ENCODE measurements at regions not wholly inside any gene's neighbourhood (a gene's known extent, or its start where the extent isn't known, plus 50 kb on each side); places are given as distances from the start of the nearest gene placed in this dataset.
"Not testable (repeated sequence)": the region's sequence is repeated elsewhere in the genome, so short reads cannot be mapped to it uniquely, and the experiment has no call there.

DNA sequence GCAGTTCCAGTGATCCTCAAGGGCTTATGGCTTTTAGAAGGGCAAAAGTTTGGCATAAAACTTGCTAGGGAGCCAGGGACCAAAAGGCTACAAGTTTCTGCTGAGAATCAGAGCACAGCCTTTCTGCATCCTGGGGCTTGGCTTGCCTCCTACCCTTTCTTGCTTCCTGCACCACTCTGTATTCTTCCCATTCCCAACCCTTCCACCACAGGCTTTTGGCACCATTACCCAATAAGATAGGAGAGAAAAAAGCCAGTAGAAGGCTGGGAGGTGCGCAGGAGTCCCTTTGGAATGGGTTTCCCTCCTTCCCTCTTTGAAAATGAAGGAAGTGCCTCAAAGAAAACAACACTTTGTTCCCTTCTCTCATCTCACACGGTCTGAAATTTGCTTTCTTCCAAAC is 268.6 kb downstream of the PDCD6IP start:
- DNase-seq = no peak

GRCh38 chr3:34067536-34068051 is 269.2 kb downstream of the PDCD6IP start:
- DNase-seq = no peak

- DNase-seq = no peak
Observed at GRCh38 chr3:34068505-34068904, 270.1 kb downstream of the PDCD6IP start.

DNA sequence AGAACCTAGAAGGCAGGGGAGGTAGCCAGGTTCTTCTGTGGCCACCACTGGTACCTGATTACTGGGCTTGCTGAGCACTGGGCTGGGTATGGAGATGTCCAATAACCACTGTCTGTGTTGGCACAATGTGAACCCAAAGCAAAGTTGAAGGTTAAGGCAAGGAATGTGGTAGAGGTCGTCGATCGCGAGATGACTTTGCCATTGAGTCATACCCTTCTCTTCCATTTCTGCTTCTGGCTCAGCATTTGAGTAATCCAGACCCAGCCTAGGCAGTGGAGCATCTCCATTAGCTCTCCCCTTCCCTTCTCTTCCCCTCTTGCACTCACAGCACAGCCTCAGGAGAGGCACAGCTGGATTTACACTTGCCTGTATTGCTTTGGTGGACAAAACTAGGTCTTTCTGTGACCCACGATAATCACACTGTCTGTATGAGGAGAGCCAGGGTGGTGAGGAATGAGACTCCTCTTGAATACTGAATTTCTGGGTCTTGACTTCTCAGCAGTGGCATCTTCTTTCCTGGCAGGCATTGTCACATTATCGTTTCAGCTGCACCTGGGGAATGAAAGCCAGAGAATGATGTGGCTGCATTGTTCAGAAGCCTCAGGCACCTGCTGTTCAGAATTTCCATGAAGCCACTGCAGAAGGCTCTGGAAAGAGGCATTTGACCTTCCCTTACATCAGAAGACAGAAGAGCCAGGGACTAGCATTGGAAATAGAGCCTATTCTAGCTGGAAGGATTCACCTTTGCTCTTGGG is 272.6 kb downstream of the PDCD6IP start:
- DNase-seq = no peak

DNA sequence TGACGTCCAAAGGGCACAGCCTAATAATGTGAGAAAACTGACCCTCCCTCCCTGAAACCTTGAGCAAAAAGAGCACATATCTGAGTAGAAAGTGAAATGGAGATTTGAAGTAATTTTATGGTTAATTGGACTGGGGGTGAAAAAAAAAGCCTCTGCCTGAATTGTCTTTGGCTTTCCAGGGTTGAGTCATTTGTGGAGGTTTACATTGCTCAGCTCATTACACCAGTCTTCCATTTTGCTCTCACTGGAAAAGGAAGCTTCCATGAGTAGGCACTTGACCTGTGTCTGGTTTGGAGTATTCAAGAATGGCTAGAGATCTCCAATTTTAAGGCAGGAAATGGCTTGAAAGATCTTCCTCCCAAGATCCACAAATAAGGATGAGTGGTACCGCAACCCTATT is 273.9 kb downstream of the PDCD6IP start:
- DNase-seq = no peak

DNA sequence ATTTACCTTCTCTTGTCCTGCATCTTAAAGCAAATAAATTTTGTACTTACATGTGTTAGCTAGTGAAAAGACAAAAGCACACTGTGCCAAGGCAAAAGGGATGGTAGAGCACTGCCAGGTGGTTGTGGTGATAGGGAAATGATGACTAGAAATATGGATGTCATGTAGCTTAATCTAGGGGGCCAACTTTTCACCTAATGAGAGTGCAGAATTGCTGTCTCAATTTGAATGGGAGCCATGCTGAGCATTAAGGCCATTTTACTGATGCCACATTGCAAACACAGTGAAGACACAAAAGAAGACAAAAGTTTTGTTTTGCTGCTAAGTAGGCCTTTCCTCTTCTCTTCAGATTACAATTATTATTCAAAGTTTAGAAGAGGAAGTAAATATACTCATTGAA is 274.7 kb downstream of the PDCD6IP start:
- no peak for DNase-seq

- DNase-seq = no peak
Observed at GRCh38 chr3:34073961-34074360, 275.5 kb downstream of the PDCD6IP start.

GRCh38 chr3:34075975-34076374 is 277.5 kb downstream of the PDCD6IP start:
- DNase-seq = no peak

DNA sequence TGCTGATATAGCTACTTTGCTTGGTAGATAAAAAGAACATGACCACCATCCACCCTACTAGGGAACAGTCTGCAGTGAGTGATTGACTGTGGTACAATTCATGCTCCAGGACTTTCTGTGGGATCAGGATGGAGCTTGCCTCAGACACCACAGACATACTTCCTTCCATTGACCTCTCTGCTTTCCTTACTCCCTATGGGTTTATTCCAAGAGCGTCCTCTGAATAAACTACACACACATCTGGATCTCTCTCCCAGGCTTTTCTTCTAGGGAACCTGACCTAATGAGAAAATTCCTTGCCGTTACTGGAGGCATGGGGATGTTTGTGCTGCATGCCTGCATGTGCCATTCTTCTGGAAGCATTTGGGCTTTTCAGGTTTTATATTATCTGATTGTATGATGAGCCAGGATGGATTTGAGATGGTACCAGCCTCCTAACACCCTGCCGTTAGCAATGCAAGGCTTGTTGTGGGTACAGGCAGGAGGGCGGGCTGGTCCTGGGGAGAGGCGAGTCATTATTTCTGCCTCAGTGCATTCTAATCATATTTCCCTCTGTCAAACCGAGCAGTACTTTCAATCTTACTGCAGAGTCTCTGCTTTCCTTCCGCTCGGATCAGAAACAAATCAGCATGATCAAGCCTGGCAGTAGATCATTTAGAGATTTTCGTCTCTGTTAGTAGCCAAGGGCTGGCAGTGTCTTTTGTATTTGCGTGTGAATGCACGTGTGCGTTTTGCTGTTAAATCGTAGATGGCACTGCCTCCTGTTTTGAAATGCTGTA is 279.2 kb downstream of the PDCD6IP start:
- no peak for DNase-seq

DNA sequence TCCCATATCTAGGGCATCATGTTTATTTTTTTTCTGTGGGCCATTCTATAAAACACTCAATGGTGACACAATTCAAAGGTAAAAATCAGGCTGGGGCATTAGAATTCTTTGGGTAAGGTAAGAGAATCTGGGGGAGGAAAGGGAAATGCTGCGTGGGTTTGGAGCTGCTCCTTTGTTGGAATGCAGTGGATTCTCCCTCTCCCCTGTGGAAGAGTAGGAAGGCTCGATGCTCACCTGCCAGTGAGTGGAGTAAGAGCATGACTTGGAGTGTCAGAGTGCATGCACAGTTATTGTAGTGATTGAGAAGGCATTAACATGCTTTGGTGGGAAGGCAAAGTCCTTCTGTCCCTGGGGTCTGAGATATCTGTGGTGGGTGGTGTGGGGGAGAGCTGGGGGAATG is 280.0 kb downstream of the PDCD6IP start:
- no peak for DNase-seq

- not testable (repeated sequence) for DNase-seq
Observed at GRCh38 chr3:34079849-34080248, 281.4 kb downstream of the PDCD6IP start.

DNA sequence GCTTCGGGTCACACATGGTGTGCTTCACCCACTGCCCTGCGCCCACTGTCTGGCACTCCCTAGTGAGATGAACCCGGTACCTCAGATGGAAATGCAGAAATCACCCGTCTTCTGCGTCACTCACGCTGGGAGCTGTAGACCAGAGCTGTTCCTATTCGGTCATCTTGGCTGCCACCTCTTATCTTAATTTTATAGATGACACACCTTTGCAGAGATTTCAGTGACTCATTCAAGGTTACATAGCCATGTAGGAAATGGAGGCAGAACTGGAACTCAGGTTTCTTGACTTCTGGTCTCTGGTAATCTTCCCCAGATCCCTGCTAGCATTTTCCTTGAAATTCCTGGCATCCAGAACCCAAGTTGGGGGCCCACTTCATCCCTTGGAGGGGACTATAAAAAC is 291.9 kb downstream of the PDCD6IP start:
- not testable (repeated sequence) for DNase-seq

DNA sequence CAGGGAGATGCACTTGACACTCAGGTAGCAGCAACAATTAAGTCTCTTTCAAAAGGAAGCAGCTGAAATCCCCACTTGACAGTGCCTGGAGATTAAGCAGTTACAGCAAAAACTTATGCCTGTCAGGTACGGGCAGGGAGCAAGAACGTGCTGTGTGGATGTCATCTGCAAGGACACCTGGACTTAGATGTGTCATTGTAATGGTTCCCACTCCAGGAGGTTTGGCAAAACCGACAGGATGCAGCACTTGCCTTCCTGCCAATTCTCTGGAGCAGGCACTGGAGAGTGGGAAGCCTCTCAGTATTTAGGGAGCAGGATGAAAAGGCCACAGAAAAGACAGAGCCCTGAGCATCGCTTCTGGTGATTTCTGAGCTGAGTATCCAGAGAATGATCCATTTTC is 292.4 kb downstream of the PDCD6IP start:
- no peak for DNase-seq

DNA sequence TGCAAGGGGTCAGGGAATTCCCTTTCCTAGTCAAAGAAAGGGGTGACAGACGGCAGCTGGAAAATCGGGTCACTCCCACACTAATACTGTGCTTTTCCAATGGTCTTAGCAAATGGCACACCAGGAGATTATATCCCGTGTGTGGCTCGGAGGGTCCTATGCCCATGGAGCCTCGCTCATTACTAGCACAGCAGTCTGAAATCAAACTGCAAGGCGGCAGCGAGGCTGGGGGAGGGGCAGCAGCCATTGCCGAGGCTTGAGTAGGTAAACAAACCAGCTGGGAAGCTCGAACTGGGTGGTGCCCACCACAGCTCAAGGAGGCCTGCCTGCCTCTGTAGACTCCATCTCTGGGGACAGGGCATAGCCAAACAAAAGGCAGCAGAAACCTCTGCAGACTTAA is 295.9 kb downstream of the PDCD6IP start:
- DNase-seq = not testable (repeated sequence)

GRCh38 chr3:34102288-34102687 is 303.9 kb downstream of the PDCD6IP start:
- DNase-seq = no peak

- no peak for DNase-seq
Observed at GRCh38 chr3:34106379-34106778, 307.9 kb downstream of the PDCD6IP start.

DNA sequence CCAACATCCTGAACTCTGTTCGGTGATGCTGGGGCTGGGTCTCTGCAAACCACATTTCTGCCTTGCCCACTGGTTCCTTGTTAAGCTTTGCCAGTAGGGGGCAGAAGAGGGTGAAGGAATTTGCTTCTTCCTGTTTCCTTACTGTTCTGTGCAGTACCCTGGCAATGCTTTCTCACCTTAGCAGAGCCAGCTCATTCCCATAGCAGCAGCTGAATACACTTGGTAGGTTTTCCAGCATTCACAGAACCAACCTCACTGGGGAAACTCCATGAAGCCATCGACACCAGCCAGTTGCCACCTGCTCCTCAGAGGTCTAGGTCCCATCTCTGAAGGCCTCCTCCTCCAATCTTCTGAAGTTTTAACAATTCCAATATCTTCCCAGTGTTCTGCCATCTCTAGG is 308.4 kb downstream of the PDCD6IP start:
- no peak for DNase-seq

DNA sequence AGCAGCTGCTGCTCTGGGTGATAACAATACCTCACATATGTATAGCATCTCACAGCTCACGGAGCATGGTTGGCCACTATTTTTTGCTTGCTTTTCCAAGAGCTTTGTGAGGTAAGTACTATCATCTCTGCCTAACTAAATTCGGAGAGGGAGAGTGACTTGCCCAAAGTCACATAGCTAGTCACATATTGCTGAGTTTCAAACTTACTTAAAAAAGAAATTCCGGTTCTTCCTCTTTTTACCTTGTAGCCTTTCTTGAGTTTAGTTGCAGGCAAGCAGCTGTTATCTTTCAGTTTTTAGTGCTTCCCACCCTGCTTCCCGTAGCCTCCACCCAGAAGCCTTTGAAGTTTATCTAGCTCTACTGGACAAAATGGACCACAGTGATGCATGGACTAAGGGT is 309.2 kb downstream of the PDCD6IP start:
- no peak for DNase-seq

GRCh38 chr3:34109021-34109420 is 310.6 kb downstream of the PDCD6IP start:
- DNase-seq = no peak

- no peak for DNase-seq
Observed at GRCh38 chr3:34109846-34110245, 311.4 kb downstream of the PDCD6IP start.

GRCh38 chr3:34111361-34111760 is 312.9 kb downstream of the PDCD6IP start:
- DNase-seq = no peak

GRCh38 chr3:34112261-34112660 is 313.8 kb downstream of the PDCD6IP start:
- not testable (repeated sequence) for DNase-seq

- no peak for DNase-seq
Observed at GRCh38 chr3:34131091-34131490, 332.7 kb downstream of the PDCD6IP start.

GRCh38 chr3:34132069-34132692 is 333.8 kb downstream of the PDCD6IP start:
- DNase-seq = no peak
